Naive thymus-derived CD4-positive, alpha-beta T cell (primary cell): ENCODE measurements at regions not wholly inside any gene's neighbourhood (a gene's known extent, or its start where the extent isn't known, plus 50 kb on each side); places are given as distances from the start of the nearest gene placed in this dataset.

Experiments used
- ATAC-seq: fragments of 150-1000 bp; cut with Tn5 transposase; 2 replicates; pipeline ENCODE4 v1.10.0; 2021; ENCODE audit warnings: mild to moderate bottlenecking, moderate library complexity
- CTCF ChIA-PET: fragments of 350-600 bp; sonication (Branson Sonifier 250); formaldehyde crosslinking; loops from one replicate; lab custom pipeline; 2021; ENCODE audit warnings: antibody characterized with exemption; lab: Charles Lee
- POLR2A ChIA-PET: fragments of 350-600 bp; sonication (Branson Sonifier 250); formaldehyde crosslinking; loops from one replicate; lab custom pipeline; 2021; ENCODE audit warnings: antibody characterized with exemption, inconsistent platforms; lab: Charles Lee
- DNase-seq, 9 donors: peaks; one replicate each; pipeline versions ENCODE4 v3.0.0 to v3.0.0-alpha.2; 2020 to 2022; ENCODE audit warnings: mixed read lengths in 1 of 9
- H3K27ac ChIP-seq: one replicate; pipeline ENCODE4 v1.7.0; 2013; ENCODE audit warnings: mild to moderate bottlenecking, low read depth, low read length, moderate library complexity
- H3K27me3 ChIP-seq, 2 donors: one replicate each; pipeline ENCODE4 v1.7.0; 2013; ENCODE audit warnings: low read length in 2 of 2, mild to moderate bottlenecking in 2 of 2, moderate library complexity in 2 of 2; ENCODE audit not compliant: control insufficient read depth in 2 of 2, insufficient read depth in 2 of 2
- H3K36me3 ChIP-seq, 3 experiments: 1 replicate in 2 of 3; 2 replicates in 1 of 3; pipeline ENCODE4 v1.7.0; 2013; ENCODE audit warnings: low read length in 3 of 3, mild to moderate bottlenecking in 3 of 3, moderate library complexity in 1 of 3; ENCODE audit not compliant: insufficient read depth in 3 of 3, control insufficient read depth in 2 of 3
- H3K4me1 ChIP-seq, 2 donors: one replicate each; pipeline ENCODE4 v1.7.0; 2013; ENCODE audit warnings: low read length in 2 of 2, mild to moderate bottlenecking in 2 of 2, moderate library complexity in 1 of 2; ENCODE audit not compliant: control insufficient read depth in 2 of 2, insufficient read depth in 2 of 2
- H3K4me3 ChIP-seq: 2 replicates; pipeline ENCODE4 v1.7.0; 2013; ENCODE audit warnings: mild to moderate bottlenecking, low read length
- H3K9me3 ChIP-seq, 3 experiments: 1 replicate in 2 of 3; 2 replicates in 1 of 3; pipeline ENCODE4 v1.7.0; 2013; ENCODE audit warnings: low read length in 3 of 3; ENCODE audit not compliant: control insufficient read depth in 2 of 3
- H3K27ac Mint-ChIP-seq, 9 donors: one replicate each; pipeline ENCODE4 v1.8.0; 2020 to 2022; ENCODE audit warnings: mixed read lengths in 9 of 9, mild to moderate bottlenecking in 8 of 9, moderate library complexity in 5 of 9, inconsistent platforms in 2 of 9
- H3K27me3 Mint-ChIP-seq, 5 donors: one replicate each; pipeline ENCODE4 v1.8.0; 2021 to 2022; ENCODE audit warnings: mixed read lengths in 5 of 5, mild to moderate bottlenecking in 1 of 5
- H3K36me3 Mint-ChIP-seq, 5 donors: one replicate each; pipeline ENCODE4 v1.8.0; 2020 to 2022; ENCODE audit warnings: mixed read lengths in 5 of 5, mild to moderate bottlenecking in 3 of 5, inconsistent platforms in 1 of 5
- H3K4me1 Mint-ChIP-seq, 7 donors: one replicate each; pipeline ENCODE4 v1.8.0; 2020 to 2022; ENCODE audit warnings: mixed read lengths in 7 of 7, mild to moderate bottlenecking in 3 of 7, inconsistent platforms in 1 of 7
- H3K4me3 Mint-ChIP-seq, 10 donors: one replicate each; pipeline ENCODE4 v1.8.0; 2020 to 2022; ENCODE audit warnings: mild to moderate bottlenecking in 10 of 10, mixed read lengths in 10 of 10, moderate library complexity in 6 of 10, inconsistent platforms in 2 of 10
- H3K9me3 Mint-ChIP-seq, 11 donors: one replicate each; pipeline ENCODE4 v1.8.0; 2020 to 2022; ENCODE audit warnings: mixed read lengths in 11 of 11, mild to moderate bottlenecking in 4 of 11, inconsistent platforms in 1 of 11, moderate library complexity in 1 of 11
- intact Hi-C, 2 donors: fragments of 100-400 bp; cut with micrococcal nuclease; formaldehyde crosslinking; loops; one replicate each; pipeline ENCODE4 v1.15.1; 2023

DNA sequence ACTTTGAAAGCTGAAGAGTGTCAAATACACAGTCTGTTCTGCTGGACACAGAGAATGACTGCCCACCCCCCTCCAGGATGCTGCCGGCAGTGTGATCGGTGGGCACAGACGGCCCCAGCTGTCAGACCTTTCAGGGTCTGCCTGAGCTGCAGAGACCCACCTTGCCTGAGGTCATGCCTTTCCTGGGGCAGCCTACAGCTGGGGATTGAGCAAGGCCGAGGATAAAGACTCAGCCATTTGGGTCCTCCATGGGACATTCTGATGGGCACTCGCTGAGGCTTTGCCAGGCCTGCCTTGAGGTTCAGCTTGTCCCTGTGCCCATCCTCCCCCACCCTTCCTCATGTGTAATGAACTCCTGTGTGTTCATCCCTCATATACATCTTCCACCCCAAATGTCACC lies 102.3 kb upstream of the SMAD3 start:
- CTCF ChIA-PET: interaction anchor here (0.9 to 2.7 kb wide), 2 partner anchors 16 to 139 kb away, joined by 3 to 11 read pairs; no protein-coding TSS in a partner anchor
- intact Hi-C loops: no loop called here
- H3K4me3 ChIP-seq: no peak overlapping the region
- H3K27me3 Mint-ChIP-seq: peaks cover 0 to 15% (median 0%) of the 10 kb centered on the region in 5 donors
- H3K4me3 Mint-ChIP-seq: no peak overlapping the region
- H3K9me3 ChIP-seq: no peaks in the 10 kb centered on the region
- H3K27ac Mint-ChIP-seq: no peak overlapping the region
- no peak overlapping the region for H3K27ac ChIP-seq
- POLR2A ChIA-PET: no interaction called here
- DNase-seq: no peak
- no peaks in the 10 kb centered on the region for H3K27me3 ChIP-seq
- no peaks in the 10 kb centered on the region for H3K36me3 ChIP-seq
- H3K36me3 Mint-ChIP-seq: no peaks in the 10 kb centered on the region
- no peaks in the 10 kb centered on the region for H3K9me3 Mint-ChIP-seq
- H3K4me1 ChIP-seq: no peaks in the 10 kb centered on the region
- H3K4me1 Mint-ChIP-seq: no peaks in the 10 kb centered on the region
- ATAC-seq: no peak

DNA sequence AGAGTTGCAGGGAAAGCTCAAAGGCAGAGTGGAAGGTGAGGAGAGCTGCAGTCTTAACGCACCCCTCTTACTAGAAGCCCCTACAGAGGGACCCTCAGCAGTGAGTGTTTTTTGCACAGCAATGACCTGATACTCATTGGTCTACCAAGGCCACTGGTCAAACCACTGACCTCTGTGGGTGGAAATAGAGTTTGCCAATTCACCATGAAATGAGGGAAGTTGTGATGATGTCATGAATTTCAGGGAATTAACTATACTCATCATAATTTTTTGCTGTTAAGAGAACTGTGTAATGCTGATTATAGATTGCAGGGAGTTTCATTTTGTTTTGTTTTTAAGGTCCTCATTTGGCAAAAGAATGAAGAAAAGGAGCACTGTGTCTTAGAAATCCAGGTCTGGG lies 101.7 kb upstream of the SMAD3 start:
- no peaks in the 10 kb centered on the region for H3K4me1 Mint-ChIP-seq
- ATAC-seq (no peak), DNase-seq (no peak)
- H3K4me3 ChIP-seq: no peak overlapping the region
- ChIA-PET POLR2A (no interaction called here), CTCF (no interaction called here)
- no peak overlapping the region for H3K27ac Mint-ChIP-seq
- no peaks in the 10 kb centered on the region for H3K36me3 ChIP-seq
- peaks cover 0 to 17% (median 0%) of the 10 kb centered on the region in 5 donors for H3K27me3 Mint-ChIP-seq
- no peak overlapping the region for H3K4me3 Mint-ChIP-seq
- no peaks in the 10 kb centered on the region for H3K9me3 Mint-ChIP-seq
- no peaks in the 10 kb centered on the region for H3K9me3 ChIP-seq
- H3K27ac ChIP-seq: no peak overlapping the region
- no peaks in the 10 kb centered on the region for H3K4me1 ChIP-seq
- intact Hi-C loops: no loop called here
- H3K36me3 Mint-ChIP-seq: no peaks in the 10 kb centered on the region
- no peaks in the 10 kb centered on the region for H3K27me3 ChIP-seq

DNA sequence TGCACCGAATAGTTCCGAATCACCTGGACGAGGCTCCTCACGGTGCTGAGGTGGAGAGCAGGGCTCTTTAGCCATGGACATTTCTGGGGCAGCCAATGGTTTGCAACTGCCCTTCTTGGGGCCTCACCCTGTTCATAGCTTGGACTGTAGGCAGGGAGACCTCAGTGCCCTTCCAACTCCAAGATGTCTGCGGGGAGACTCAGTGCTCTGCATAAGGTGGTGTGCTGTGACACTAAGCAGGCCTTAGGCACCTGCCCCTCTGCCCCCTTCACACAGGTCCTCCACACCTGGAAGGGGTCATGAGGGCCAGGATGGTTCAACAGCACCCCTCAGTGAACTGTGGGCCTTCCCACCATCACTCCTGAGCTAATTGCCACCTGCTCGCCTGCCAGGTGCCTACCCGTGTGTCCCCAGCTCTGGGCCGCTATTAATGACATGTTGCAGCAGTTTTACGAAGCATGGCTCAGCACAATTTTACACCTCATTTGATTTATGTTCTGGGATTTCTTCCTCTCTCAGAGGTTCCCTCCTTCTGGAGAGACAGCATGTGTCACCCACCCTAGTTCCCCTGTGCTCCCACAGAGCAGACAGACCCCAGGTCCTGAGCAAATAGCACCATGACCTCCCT lies 101.2 kb upstream of the SMAD3 start:
- ChIA-PET CTCF (interaction anchor here (0.7 kb wide), 1 partner anchor 762 kb away, joined by 3 read pairs; no protein-coding TSS in a partner anchor), POLR2A (no interaction called here)
- Histone ChIP-seq H3K27ac (no peak overlapping the region), H3K4me1 (no peaks in the 10 kb centered on the region), H3K4me3 (no peak overlapping the region), H3K27me3 (no peaks in the 10 kb centered on the region), H3K36me3 (no peaks in the 10 kb centered on the region), H3K9me3 (no peaks in the 10 kb centered on the region)
- no peak for ATAC-seq
- intact Hi-C loops: no loop called here
- H3K9me3 Mint-ChIP-seq: no peaks in the 10 kb centered on the region
- H3K27me3 Mint-ChIP-seq: peaks cover 0 to 18% (median 0%) of the 10 kb centered on the region in 5 donors
- H3K27ac Mint-ChIP-seq: no peak overlapping the region
- DNase-seq: no peak
- H3K4me3 Mint-ChIP-seq: no peak overlapping the region
- no peaks in the 10 kb centered on the region for H3K4me1 Mint-ChIP-seq
- H3K36me3 Mint-ChIP-seq: no peaks in the 10 kb centered on the region

DNA sequence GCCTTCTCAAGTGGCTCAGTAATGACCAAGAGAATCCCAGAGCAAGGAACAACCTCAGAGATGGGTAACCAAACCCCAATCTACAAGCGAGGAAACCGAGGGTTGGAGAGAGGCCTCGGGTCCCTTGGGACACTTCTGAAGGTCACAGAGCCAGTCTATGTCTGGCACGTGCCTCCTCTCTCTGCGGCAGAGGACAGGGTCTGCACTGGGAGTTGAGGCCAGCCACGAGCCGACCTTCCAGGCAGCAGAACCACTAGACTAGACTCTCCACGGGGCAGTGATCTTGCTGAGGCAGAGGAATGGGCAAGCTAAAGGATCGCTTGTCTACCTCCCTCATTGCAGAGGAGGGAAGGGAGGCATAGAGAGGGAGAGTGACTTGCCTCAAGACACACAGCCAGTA lies 100.6 kb upstream of the SMAD3 start:
- H3K36me3 Mint-ChIP-seq: no peaks in the 10 kb centered on the region
- H3K4me1 Mint-ChIP-seq: no peaks in the 10 kb centered on the region
- DNase-seq: no peak
- no peak overlapping the region for H3K4me3 ChIP-seq
- POLR2A ChIA-PET: no interaction called here
- no peak for ATAC-seq
- peaks cover 0 to 16% (median 0%) of the 10 kb centered on the region in 5 donors for H3K27me3 Mint-ChIP-seq
- H3K4me3 Mint-ChIP-seq: no peak overlapping the region
- CTCF ChIA-PET: interaction anchor here (0.7 kb wide), 1 partner anchor 762 kb away, joined by 3 read pairs; no protein-coding TSS in a partner anchor
- H3K36me3 ChIP-seq: no peaks in the 10 kb centered on the region
- intact Hi-C loops: loop anchor here in 1 of 2 donors (5.0 kb wide), 2 partner anchors 103 to 218 kb away; partner anchors contain the start of gene SMAD3
- H3K27ac Mint-ChIP-seq: no peak overlapping the region
- H3K9me3 Mint-ChIP-seq: no peaks in the 10 kb centered on the region
- no peaks in the 10 kb centered on the region for H3K27me3 ChIP-seq
- H3K9me3 ChIP-seq: no peaks in the 10 kb centered on the region
- H3K27ac ChIP-seq: no peak overlapping the region
- no peaks in the 10 kb centered on the region for H3K4me1 ChIP-seq

- ChIA-PET POLR2A (no interaction called here), CTCF (interaction anchor here (0.6 to 0.7 kb wide), 2 partner anchors 20 to 761 kb away, joined by 3 read pairs; no protein-coding TSS in a partner anchor)
- Histone ChIP-seq H3K27me3 (no peaks in the 10 kb centered on the region), H3K4me3 (no peak overlapping the region), H3K4me1 (no peaks in the 10 kb centered on the region), H3K9me3 (no peaks in the 10 kb centered on the region), H3K36me3 (no peaks in the 10 kb centered on the region), H3K27ac (no peak overlapping the region)
- Mint-ChIP-seq H3K27me3 (peaks cover 0 to 15% (median 0%) of the 10 kb centered on the region in 5 donors), H3K27ac (no peak overlapping the region), H3K4me1 (no peaks in the 10 kb centered on the region), H3K9me3 (no peaks in the 10 kb centered on the region), H3K36me3 (no peaks in the 10 kb centered on the region), H3K4me3 (no peak overlapping the region)
- intact Hi-C loops: loop anchor here in 1 of 2 donors (5.0 kb wide), 2 partner anchors 102 to 217 kb away; partner anchors contain the start of gene SMAD3
- no peak for ATAC-seq
- DNase-seq: no peak
Observed at GRCh38 chr15:66965201-66965900, 100.1 kb upstream of the SMAD3 start.

DNA sequence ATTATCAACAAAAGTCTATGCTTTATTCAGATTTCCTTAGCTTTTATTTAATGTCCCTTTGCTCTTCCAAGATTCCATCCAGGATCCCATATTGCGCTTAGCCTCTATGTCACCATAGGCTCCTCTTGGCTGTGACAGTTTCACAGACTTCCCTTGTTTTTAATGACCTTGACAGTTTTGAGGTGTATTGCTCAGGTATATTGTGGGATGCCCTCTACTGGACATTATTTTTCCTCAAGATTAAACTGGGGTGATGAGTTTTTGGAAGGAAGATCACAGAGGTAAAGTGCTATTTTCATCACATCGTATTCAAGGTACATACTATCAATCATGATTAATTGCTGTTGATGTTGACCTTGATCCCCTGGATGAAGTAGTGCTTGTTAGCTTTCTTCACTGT lies 99.1 kb upstream of the SMAD3 start:
- intact Hi-C loops: loop anchor here in 1 of 2 donors (5.0 kb wide), 2 partner anchors 101 to 216 kb away; partner anchors contain the start of gene SMAD3
- Mint-ChIP-seq H3K36me3 (no peaks in the 10 kb centered on the region), H3K27ac (no peak overlapping the region), H3K9me3 (no peaks in the 10 kb centered on the region), H3K4me3 (no peak overlapping the region), H3K4me1 (no peaks in the 10 kb centered on the region), H3K27me3 (peaks cover 0 to 18% (median 0%) of the 10 kb centered on the region in 5 donors)
- no peaks in the 10 kb centered on the region for H3K9me3 ChIP-seq
- ChIA-PET POLR2A (no interaction called here), CTCF (no interaction called here)
- no peak overlapping the region for H3K4me3 ChIP-seq
- ATAC-seq (no peak), DNase-seq (peak in 5 of 9 donors; percentile 8 to 29 (median 12))
- no peaks in the 10 kb centered on the region for H3K4me1 ChIP-seq
- no peaks in the 10 kb centered on the region for H3K36me3 ChIP-seq
- H3K27ac ChIP-seq: no peak overlapping the region
- no peaks in the 10 kb centered on the region for H3K27me3 ChIP-seq
